ENCODE measurements at regions not wholly inside any gene's neighbourhood (a gene's known extent, or its start where the extent isn't known, plus 50 kb on each side); places are given as distances from the start of the nearest gene placed in this dataset.

DNA sequence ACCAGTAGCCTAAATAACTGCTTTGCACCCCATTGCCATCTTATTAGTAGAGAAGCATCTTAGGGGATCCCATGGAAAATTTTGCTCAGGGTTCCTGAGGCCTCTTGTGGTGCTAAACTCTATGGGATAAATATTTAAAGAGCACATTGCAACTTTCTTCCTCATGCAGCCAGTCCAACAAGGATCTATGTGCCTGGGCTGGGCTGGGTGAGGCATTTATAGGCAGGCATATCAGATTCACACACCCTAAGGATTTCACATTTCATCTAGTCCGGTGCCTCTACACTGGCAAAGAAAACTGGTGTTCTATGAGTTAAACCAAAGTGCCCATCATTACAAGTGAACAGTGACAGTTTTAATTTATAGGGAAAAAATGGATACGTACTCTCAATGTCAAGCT is 512.3 kb downstream of the EDEM1 start:
- TF ChIP-seq, protein P1, sequence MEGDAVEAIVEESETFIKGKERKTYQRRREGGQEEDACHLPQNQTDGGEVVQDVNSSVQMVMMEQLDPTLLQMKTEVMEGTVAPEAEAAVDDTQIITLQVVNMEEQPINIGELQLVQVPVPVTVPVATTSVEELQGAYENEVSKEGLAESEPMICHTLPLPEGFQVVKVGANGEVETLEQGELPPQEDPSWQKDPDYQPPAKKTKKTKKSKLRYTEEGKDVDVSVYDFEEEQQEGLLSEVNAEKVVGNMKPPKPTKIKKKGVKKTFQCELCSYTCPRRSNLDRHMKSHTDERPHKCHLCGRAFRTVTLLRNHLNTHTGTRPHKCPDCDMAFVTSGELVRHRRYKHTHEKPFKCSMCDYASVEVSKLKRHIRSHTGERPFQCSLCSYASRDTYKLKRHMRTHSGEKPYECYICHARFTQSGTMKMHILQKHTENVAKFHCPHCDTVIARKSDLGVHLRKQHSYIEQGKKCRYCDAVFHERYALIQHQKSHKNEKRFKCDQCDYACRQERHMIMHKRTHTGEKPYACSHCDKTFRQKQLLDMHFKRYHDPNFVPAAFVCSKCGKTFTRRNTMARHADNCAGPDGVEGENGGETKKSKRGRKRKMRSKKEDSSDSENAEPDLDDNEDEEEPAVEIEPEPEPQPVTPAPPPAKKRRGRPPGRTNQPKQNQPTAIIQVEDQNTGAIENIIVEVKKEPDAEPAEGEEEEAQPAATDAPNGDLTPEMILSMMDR (conservative IDR thresholded peaks at IDR 0.05), result no peak
- TF ChIP-seq EZH2 (IDR thresholded peaks at IDR 0.05; ENCODE audit: low read depth), result no peak
